GM19023 (cell line): ENCODE measurements at regions not wholly inside any gene's neighbourhood (a gene's known extent, or its start where the extent isn't known, plus 50 kb on each side); places are given as distances from the start of the nearest gene placed in this dataset.
A peak's percentile ranks its signal among the peaks of the same experiment; 100 is the strongest.
"Not testable (repeated sequence)": the region's sequence is repeated elsewhere in the genome, so short reads cannot be mapped to it uniquely, and the experiment has no call there.

Experiments used
- ATAC-seq: cut with Tn5 transposase; IDR thresholded peaks from one replicate; pipeline ENCODE4 v1.9.1; 2021; ENCODE audit warnings: mild to moderate bottlenecking, moderate library complexity; ENCODE audit not compliant: unreplicated experiment

DNA sequence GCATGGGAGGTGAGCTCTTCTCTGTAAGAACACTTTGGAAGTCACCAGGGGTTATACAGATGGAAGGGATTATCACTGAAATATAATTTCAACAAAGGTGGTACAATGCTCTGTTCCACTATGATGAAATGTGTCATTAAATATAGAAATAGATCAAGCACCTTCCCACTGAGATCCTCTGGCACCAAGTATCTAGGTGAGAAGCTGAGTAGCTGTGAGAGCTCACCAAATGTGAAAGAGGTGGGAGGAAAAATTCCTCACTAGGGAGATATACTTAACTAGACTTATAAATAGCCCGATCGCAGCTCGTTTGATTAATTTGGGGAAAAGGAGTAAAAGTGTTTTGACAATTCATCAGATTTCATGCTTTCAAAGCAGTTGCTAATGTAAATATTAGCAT is 247.6 kb downstream of the SMAD2 start:
- ATAC-seq: no peak

DNA sequence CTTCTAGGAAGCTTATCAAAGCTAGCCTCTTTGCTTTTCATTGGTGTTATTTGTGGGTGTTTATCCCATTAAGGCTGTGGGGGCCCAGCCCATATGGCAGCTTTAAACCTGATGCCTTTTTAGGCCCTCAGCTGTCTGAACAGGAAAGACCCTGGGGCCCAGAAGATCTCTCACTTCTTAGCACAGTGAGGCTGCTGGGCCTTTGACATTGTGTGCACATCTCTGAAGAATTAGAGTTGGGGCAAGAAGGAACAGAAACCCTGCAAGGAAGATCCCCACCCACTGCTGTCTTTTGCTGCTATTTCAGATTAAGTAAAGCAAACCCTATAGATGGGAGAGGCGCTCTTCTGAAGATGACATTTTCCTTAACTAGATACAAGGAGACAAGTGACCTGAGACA is 250.0 kb downstream of the SMAD2 start:
- ATAC-seq: peak; percentile 79

DNA sequence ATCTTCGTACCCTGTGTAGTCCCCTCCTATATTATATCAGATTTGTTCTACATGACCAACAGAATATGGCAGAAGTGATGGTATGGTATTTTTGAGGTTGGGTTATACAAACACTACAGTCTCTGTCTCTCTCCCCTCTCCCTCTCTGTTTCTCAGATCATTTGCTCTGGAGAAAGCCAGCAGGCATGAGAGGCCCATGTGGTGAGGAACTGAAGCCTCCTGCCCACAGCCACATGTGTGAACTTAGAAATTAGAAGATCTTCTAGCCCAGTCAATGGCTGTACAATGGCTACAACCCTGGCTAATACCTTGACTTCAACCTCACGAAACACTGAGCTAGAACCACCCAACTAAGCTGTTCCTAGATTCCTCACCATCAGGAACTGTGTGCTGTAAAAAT is 250.6 kb downstream of the SMAD2 start:
- no peak for ATAC-seq

DNA sequence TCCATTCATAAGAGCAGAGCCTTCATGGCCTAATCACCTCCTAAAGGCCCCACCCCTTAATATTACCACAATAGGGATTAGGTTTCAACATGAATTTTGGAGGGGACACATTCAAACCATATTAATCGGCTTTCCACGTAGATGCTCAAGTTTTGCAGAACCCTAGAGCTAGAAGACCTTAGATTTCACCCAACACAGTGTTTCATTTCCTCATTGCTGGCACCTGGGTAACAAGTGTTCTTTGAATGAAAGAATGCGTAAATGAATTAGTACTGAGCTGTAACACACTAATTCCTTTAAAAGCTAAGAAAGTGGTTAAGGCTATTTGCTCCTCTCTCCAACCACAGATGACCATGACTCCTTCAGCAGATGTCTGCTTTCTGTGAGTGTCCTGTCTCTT is 252.5 kb downstream of the SMAD2 start:
- ATAC-seq: no peak

DNA sequence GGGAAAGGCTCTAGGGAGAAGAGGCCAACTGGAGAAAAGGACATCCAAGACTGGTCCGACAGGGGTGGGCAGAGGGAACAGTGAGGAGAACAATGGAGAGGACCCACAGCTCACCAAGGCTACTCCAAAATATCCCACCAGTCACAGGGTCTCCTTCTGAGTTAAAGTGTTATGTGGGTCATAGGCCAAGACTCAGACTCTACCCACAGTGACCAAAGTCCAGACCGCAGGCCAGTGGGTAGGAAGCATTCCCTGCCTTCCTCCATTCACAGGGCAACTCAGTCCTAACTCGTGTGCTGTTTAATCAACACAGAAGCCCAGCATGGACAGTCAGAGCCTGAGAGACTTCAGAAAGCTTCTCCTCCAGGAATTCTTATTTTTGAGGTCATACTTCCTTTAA is 260.6 kb downstream of the SMAD2 start:
- no peak for ATAC-seq

DNA sequence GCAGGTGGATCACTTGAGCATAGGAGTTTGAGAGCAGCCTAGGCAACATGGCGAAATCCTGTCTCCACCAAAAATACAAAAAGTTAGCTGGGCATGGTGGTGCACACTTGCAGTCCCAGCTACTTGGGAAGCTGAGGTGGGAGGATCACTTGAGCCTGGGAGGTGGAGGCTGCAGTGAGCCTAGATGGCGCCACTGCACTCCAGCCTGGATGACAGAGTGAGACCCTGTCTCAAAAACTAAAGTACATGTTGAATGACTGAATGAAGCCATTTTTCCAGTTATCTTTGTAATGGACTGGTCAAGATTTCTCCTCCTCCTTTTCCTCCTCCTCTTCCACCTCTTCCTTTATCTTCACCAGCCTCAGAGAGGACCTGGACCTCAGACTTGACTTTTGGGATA is 272.0 kb downstream of the SMAD2 start:
- no peak for ATAC-seq

DNA sequence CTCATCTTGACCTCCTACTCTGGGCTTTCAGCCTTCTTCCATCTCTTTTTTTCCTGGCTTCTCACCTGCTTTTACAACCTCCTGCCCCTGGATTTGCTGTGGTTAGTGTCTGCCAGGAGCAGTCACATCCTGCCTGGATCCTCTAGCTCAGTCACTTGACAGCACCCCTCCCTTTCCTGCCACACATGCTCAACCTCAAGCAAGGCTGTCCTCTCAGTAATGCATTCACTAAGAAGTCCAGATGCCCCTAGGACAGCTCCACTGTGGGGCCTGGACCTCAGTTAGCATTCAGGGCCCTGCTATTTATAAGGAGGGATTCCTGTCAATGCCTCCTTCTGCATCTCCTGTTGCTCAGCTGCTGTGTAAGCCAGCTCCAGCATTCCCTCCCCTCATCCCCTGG is 275.5 kb downstream of the SMAD2 start:
- ATAC-seq: no peak

DNA sequence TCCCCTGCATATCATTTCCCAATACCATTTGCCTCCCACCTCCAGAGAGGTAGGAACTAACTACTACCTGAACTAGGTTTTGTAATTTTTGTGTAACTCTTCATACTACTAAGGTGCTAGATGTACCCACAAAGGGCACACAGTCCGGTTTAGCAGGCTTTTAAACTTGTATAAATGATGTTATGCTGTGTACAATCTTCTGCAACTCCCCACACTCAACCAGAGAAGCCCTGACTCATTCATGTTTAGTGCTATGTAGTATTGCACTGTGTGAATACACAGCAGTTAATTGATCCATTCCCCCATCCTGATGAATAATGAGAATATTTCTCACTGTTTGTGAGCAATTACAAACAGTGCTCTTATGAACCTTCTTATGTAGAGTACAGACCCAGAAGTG is 285.6 kb downstream of the SMAD2 start:
- no peak for ATAC-seq

DNA sequence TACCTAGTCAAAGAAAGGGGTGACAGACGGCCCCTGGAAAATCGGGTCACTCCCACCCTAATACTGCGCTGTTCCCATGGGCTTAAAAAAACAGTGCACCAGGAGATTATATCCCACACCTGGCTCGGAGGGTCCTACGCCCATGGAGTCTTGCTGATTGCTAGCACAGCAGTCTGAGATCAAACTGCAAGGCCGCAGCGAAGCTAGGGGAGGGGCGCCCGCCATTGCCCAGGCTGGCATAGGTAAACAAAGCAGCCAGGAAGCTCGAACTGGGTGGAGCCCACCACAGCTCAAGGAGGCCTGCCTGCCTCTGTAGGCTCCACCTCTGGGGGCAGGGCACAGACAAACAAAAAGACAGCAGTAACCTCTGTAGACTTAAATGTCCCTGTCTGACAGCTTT is 292.9 kb downstream of the SMAD2 start:
- not testable (repeated sequence) for ATAC-seq

DNA sequence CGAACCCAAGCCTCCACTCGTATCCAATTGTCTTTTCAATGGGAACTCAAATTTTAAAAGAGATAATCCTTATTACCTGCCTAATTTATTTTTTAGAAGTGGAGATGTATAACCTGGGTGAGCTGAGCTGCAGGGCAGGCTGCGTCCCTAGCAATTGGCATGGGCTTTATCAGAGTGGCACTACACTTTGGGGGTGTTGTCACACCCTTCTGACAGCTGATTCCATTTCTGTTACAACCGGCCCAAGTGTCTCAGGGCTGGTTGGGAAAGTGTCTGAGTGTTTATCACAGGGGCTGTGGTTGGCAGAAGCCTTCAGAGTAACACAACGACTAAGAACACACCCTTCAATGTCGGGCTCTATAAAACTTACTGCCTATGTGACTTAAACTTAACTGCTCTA is 295.0 kb downstream of the SMAD2 start:
- no peak for ATAC-seq

DNA sequence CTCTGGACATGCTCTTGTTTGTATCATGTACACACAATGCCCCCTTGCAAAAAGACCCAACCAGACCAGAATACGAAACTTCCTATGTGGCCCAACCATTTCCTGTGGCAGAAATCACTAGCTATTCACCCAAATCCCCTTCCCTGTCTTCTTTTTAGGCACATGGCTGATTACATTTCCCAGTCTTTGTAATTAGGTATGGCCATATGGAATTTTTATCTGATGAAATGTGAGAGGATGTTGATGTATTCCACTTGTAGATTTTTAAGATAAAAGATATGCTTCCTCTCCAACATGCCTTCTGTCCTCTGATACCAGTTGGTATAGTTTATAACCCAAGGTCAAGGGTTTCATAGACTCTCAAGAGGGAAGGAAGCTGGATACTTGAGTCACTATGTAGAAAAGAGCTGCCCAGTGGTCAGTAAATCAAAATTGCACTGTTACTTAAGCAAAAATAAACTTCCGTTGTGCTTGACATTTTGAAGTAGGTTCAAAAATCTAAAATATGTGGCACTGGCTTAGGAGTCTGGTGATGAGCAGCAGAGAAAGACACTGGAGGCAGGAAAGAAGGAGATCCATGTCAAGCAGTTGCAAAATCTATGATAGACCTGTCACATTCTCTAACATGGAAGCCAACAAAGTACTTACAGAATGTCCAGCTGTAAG is 297.4 kb downstream of the SMAD2 start:
- ATAC-seq: no peak

DNA sequence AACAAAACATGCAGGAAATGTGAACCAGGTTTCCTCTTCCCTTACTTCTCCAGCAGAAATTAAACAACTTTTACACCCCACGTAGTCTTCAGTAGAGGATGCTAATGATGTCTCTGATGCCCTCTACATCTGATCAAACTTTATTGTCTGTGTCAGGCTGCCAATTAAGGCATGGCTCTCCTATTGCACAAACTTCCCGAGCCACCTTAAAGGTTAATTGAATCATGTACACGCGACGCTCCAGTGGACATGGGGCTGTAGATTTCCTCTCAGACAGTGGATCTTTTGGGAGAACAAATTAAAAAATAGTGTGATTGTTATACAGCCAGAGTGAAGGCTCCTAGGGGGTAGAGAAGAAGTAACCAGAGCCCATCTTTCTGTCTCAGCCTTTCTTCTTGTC is 301.6 kb downstream of the SMAD2 start:
- ATAC-seq: no peak

DNA sequence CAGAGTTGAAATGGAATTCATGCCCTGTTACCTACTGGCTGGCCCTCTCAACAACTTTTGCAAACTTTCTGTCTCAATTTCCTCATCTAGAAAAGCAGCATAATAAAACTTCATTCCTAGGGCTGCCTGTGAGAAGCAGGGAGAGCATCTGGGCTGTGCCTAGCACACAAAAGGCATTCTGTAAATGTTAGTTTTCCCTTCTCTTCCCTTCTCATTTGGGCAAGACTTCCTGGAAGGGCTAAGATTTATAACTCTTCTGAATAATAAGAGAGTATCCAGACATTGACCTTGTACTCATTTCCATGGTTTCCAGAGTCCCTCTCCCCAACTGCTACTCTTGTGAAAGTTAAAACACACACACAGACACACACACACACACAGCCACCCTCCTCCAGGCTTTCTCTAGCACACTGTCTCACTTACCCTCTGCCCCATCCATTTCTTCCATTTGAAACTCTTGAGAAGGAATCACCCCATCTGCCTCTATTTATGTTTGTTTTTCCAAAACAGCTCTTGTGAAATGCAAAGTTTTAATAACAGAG is 302.1 kb downstream of the SMAD2 start:
- ATAC-seq: no peak

DNA sequence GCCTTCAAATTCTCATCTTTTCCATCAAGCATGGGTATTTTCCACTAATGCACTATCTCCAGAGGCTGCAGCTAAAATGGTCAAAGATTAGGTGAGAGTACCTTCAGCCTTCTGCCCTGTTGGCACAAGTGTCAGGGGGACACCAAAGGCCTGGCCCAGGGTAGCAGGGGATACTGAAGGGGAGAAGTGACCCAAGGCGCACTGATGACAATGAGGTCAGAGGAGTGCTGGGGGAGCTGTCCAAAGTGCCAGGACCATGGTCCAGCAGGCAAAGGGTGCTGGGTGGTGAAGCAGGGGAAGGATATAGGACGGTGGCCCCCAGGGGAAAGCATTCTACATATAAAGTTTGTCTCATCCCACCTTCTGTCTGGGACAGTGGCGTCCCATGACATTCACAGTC is 303.4 kb downstream of the SMAD2 start:
- ATAC-seq: no peak

DNA sequence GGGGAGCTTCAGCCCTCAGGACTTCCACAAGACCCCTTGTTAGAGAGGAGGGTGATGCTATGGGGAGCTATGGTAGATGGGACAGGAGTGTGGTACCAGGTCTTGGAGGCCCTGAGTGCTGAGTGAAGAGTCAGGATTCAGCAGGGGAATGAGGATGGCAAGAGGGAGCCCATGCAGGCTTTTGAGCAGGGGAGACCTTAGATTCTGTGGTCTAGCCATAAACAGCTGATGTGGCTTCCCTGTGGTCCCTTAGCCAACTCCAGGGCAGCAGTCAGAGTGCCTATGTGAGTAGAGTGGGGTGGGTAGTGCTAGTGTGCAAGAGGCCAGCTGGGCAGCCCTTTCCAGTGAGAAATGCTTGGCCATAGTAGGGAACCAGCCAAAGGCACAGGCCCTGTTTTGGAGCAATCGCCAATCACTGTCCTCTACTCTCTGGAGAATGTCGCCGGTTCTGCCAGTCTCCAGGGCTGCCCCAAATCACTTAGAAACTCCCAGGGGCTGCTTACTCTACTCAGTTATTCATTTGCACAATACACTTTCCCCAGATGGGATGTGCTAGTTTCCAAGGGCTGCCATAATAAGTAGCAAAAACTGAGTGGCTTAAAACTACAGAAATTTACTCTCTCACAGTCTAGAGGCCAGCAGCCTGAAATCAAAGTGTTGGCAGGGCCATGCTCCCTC is 310.5 kb downstream of the SMAD2 start:
- ATAC-seq: no peak

DNA sequence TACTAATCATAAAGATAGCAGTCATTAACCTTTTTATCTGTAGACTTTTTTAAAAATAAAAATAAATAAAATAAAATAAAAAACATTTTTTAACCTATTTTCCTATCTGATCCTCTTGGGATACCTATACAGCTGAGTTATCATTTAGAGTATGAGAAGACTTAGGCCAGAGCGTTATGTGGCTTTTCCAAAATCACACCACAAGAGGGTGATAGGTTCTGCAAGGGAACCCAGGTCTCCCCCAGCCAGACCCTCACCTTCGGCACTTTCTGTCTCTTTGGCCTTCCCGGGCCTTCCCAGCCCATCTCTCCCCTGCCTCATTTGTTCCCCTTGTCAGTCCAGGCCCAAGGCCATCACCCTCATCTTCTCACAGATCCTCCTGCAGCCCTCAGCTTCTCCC is 311.7 kb downstream of the SMAD2 start:
- no peak for ATAC-seq

DNA sequence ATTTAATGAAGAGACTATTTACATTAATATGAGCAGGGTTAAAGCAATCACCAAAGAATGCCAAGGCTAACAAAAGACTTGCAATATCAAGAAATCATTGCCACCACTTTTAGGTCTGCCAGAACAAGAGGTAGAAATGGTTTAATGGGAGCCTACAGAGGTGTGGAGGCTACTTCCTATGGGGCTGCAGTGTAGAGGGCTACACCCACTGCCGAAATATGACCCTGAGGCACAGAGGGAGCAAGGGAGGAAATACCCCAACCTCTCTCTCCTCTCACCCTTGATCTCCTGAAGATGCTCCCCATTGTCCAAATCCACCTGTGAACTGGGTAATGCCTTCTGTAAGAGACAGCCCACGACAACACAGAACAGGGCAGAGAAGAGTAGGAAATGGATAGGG is 315.4 kb downstream of the SMAD2 start:
- no peak for ATAC-seq

DNA sequence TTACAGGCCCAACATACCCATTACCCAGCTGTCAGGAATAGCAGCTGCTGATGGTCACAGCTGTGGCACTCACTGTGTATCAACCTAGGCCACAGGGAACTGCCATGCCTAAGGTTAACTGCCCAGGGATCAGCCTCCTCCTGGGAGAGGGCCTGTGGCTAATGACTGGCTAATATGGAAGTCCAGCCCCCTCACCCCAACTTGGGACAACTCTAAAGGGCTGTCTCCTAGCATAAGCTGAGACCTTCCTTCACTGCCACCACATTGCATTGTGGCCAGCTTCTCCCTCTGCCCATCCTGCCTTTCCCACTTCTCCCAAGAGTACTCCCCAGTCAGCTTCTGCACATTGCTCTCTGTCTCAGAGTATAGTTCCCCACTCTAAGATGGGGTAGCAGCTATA is 316.5 kb downstream of the SMAD2 start:
- ATAC-seq: no peak

DNA sequence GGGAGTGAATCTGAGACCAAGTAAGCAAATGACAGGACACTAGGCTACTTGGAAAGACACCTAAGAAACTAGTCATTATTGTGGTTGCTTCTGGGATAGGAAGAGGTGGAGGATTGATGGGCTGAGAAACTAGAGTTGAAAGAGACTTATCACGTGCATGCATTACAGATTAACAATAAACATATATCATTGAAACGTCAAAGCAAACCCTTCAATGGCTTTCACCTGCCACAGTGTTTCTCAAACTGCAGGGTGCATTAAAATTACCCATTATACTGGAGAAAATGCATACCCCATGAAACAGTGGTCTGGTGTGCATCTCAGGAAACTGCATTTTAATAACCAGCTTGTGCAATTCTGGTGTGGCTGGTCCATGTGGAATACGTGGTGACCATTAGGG is 318.8 kb downstream of the SMAD2 start:
- no peak for ATAC-seq

DNA sequence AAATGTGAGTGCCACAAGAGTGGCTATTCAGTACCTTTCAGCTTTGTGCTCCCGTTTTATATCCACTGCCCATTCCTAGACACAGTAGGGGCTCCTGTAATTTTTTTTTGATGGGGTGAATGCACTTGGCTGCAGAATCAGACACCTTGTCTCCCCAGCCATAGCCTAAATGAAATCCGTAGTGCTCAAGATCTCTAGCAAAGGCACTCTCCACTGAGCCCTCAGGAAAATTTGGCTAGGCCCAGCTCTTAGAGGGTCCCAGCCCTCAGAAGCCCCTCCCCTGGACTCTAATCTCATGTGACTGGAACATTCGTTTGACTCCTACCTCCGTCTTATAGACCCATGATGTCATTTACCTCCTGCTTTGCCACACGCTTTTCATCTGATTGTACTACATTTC is 323.9 kb downstream of the SMAD2 start:
- no peak for ATAC-seq

DNA sequence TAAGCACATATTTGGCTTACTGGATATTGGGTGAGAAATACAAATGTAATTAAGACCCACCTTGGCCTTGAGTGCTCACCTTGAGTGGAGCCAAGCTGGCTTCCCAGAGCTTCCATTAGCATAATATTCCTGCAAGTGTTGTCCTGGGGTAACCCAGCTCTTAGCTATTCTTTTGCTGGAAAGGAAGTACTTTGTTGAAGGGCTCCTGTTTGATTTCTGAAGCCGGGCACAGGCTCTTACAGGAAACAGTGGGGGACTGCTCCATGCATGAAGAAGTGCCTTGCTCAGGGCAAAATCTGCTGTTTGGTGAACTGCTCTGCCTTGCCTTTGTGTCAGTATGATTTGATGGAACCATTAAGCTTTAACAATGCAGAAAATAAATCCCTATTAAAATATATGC is 325.4 kb downstream of the SMAD2 start:
- ATAC-seq: no peak

DNA sequence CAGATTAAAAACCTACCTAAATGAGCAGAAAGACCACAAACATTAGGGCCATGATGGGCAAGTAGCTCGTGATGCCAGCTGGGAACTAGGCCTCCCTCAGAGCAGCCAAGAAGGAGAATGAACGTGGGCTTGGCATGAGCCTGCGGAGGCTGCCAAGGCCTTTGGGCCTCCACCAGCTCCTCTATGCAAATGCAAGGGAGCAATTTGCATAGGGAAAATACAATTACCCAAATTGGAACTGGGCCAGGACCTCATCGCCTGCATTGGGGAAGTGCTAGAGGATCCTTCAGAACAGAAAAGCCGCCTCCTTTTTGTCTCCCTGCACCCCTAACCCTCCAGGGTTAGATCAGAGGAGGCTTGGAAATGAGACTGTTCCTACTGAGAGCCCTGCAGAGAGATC is 326.4 kb downstream of the SMAD2 start:
- no peak for ATAC-seq

DNA sequence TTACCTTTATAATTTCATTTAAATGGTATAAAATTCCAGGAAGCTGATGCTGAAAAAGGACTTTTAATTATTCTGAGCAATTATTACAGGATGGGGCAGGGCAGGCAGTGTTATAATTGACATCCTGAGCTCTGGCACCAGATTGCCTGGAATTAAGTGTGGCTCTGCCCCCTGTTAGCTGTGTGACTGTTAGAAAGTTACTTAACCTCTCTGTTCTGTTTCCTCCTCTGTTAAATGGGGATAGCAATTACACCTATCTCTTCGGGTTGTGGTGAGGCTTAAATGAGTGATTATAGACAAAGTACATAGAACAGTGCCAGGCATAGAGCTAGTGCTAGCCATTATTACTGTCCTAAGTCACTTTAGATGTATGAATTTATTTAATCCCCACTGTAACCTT is 327.3 kb downstream of the SMAD2 start:
- ATAC-seq: no peak
